ENCODE measurements at regions not wholly inside any gene's neighbourhood (a gene's known extent, or its start where the extent isn't known, plus 50 kb on each side); places are given as distances from the start of the nearest gene placed in this dataset.

GRCh38 chr5:171713152-171713551 is 72.5 kb upstream of the SMIM23 start:
- TF ChIP-seq CTCF (IDR thresholded peaks at IDR 0.05): no peak
- Mint-ChIP-seq H3K27ac (ENCODE audit: unreplicated experiment) (no peak overlapping the region), H3K27me3 (ENCODE audit: low read depth) (peaks cover 14% of the 10 kb centered on the region), H3K9me3 (ENCODE audit: low read depth) (peaks cover 4% of the 10 kb centered on the region), H3K4me1 (ENCODE audit: low read depth) (no peaks in the 10 kb centered on the region), H3K4me3 (ENCODE audit: unreplicated experiment) (no peak overlapping the region), H3K36me3 (ENCODE audit: low read depth) (peaks cover 2% of the 10 kb centered on the region)
- no peak for DNase-seq (ENCODE audit: low spot score)

GRCh38 chr5:171714261-171714660 is 71.4 kb upstream of the SMIM23 start:
- Mint-ChIP-seq H3K27me3 (ENCODE audit: low read depth) (peaks cover 17% of the 10 kb centered on the region), H3K36me3 (ENCODE audit: low read depth) (peaks cover 2% of the 10 kb centered on the region)

GRCh38 chr5:171714851-171715250 is 70.8 kb upstream of the SMIM23 start:
- Mint-ChIP-seq H3K27me3 (ENCODE audit: low read depth) (peaks cover 17% of the 10 kb centered on the region), H3K9me3 (ENCODE audit: low read depth) (peaks cover 4% of the 10 kb centered on the region), H3K36me3 (ENCODE audit: low read depth) (peaks cover 2% of the 10 kb centered on the region), H3K27ac (ENCODE audit: unreplicated experiment) (no peak overlapping the region), H3K4me3 (ENCODE audit: unreplicated experiment) (no peak overlapping the region), H3K4me1 (ENCODE audit: low read depth) (no peaks in the 10 kb centered on the region)
- no peak for TF ChIP-seq CTCF (IDR thresholded peaks at IDR 0.05)
- no peak for DNase-seq (ENCODE audit: low spot score)

More at GRCh38 chr5:171714261-171714660, 71.4 kb upstream of the SMIM23 start:
- Mint-ChIP-seq H3K4me1 (ENCODE audit: low read depth) (no peaks in the 10 kb centered on the region), H3K4me3 (ENCODE audit: unreplicated experiment) (no peak overlapping the region), H3K27ac (ENCODE audit: unreplicated experiment) (no peak overlapping the region), H3K9me3 (ENCODE audit: low read depth) (peaks cover 4% of the 10 kb centered on the region)
- DNase-seq (ENCODE audit: low spot score): no peak
- TF ChIP-seq CTCF (IDR thresholded peaks at IDR 0.05): no peak

GRCh38 chr5:171715551-171715950 is 70.1 kb upstream of the SMIM23 start:
- Mint-ChIP-seq H3K4me3 (ENCODE audit: unreplicated experiment) (no peak overlapping the region), H3K9me3 (ENCODE audit: low read depth) (peaks cover 4% of the 10 kb centered on the region), H3K27ac (ENCODE audit: unreplicated experiment) (no peak overlapping the region), H3K36me3 (ENCODE audit: low read depth) (peaks cover 2% of the 10 kb centered on the region), H3K4me1 (ENCODE audit: low read depth) (no peaks in the 10 kb centered on the region), H3K27me3 (ENCODE audit: low read depth) (peaks cover 17% of the 10 kb centered on the region)
- TF ChIP-seq CTCF (IDR thresholded peaks at IDR 0.05): no peak
- no peak for DNase-seq (ENCODE audit: low spot score)

GRCh38 chr5:171720086-171720485 is 65.5 kb upstream of the SMIM23 start:
- Mint-ChIP-seq H3K36me3 (ENCODE audit: low read depth) (no peaks in the 10 kb centered on the region), H3K27ac (ENCODE audit: unreplicated experiment) (no peak overlapping the region), H3K9me3 (ENCODE audit: low read depth) (no peaks in the 10 kb centered on the region), H3K4me3 (ENCODE audit: unreplicated experiment) (no peak overlapping the region), H3K4me1 (ENCODE audit: low read depth) (peaks cover 4% of the 10 kb centered on the region), H3K27me3 (ENCODE audit: low read depth) (peaks cover 17% of the 10 kb centered on the region)
- TF ChIP-seq CTCF (IDR thresholded peaks at IDR 0.05): no peak
- DNase-seq (ENCODE audit: low spot score): no peak
